ENCODE measurements at regions not wholly inside any gene's neighbourhood (a gene's known extent, or its start where the extent isn't known, plus 50 kb on each side); places are given as distances from the start of the nearest gene placed in this dataset.

GRCh38 chr11:71311928-71312510, 59.6 kb upstream of the SHANK2 start:
- DNase-seq (ENCODE audit: low read depth in 2 of 3, low spot score in 2 of 3), result no peak

GRCh38 chr11:71311176-71311925, 59.0 kb upstream of the SHANK2 start:
- DNase-seq (ENCODE audit: low read depth in 2 of 3, low spot score in 2 of 3), result no peak

GRCh38 chr11:71310184-71310583, 57.8 kb upstream of the SHANK2 start:
- DNase-seq (ENCODE audit: low read depth in 2 of 3, low spot score in 2 of 3), result no peak

- no peak for DNase-seq (ENCODE audit: low read depth in 2 of 3, low spot score in 2 of 3)
These were observed 57.2 kb upstream of the SHANK2 start for GRCh38 chr11:71309611-71310010.

GRCh38 chr11:71309181-71309580, 56.8 kb upstream of the SHANK2 start:
- no peak for DNase-seq (ENCODE audit: low read depth in 2 of 3, low spot score in 2 of 3)

- no peak for DNase-seq (ENCODE audit: low read depth in 2 of 3, low spot score in 2 of 3)
These were observed 55.7 kb upstream of the SHANK2 start for GRCh38 chr11:71307811-71308645.

GRCh38 chr11:71305451-71306125, 53.2 kb upstream of the SHANK2 start:
- no peak for DNase-seq (ENCODE audit: low read depth in 2 of 3, low spot score in 2 of 3)

GRCh38 chr11:71305041-71305440, 52.7 kb upstream of the SHANK2 start:
- no peak for DNase-seq (ENCODE audit: low read depth in 2 of 3, low spot score in 2 of 3)

- no peak for DNase-seq (ENCODE audit: low read depth in 2 of 3, low spot score in 2 of 3)
These were observed 52.1 kb upstream of the SHANK2 start for GRCh38 chr11:71304491-71304890.

GRCh38 chr11:71304045-71304444, 51.7 kb upstream of the SHANK2 start:
- no peak for DNase-seq (ENCODE audit: low read depth in 2 of 3, low spot score in 2 of 3)

GRCh38 chr11:71302911-71303310, 50.5 kb upstream of the SHANK2 start:
- DNase-seq (ENCODE audit: low read depth in 2 of 3, low spot score in 2 of 3), result no peak

GRCh38 chr11:71302534-71302909, 50.1 kb upstream of the SHANK2 start:
- no peak for DNase-seq (ENCODE audit: low read depth in 2 of 3, low spot score in 2 of 3)
